HG02759 (cell line): ENCODE measurements at regions not wholly inside any gene's neighbourhood (a gene's known extent, or its start where the extent isn't known, plus 50 kb on each side); places are given as distances from the start of the nearest gene placed in this dataset.

Experiments
- ATAC-seq: cut with Tn5 transposase; IDR thresholded peaks from one replicate; pipeline ENCODE4 v1.9.1; 2021; ENCODE audit warnings: mild to moderate bottlenecking, moderate library complexity; ENCODE audit not compliant: unreplicated experiment

- ATAC-seq = no peak
These were observed 483.0 kb upstream of the ID2 start for GRCh38 chr2:8198766-8199382.

- ATAC-seq = peak; percentile 77
These were observed 479.7 kb upstream of the ID2 start for GRCh38 chr2:8202132-8202531.

- ATAC-seq = no peak
These were observed 478.5 kb upstream of the ID2 start for GRCh38 chr2:8203364-8203763.

- no peak for ATAC-seq
These were observed 477.1 kb upstream of the ID2 start for GRCh38 chr2:8204711-8205110.

- no peak for ATAC-seq
These were observed 472.4 kb upstream of the ID2 start for GRCh38 chr2:8209494-8209893.

- ATAC-seq = no peak
These were observed 470.5 kb upstream of the ID2 start for GRCh38 chr2:8211384-8211783.

GRCh38 chr2:8212239-8212638, 469.6 kb upstream of the ID2 start:
- ATAC-seq = no peak

GRCh38 chr2:8214036-8214615, 467.7 kb upstream of the ID2 start:
- no peak for ATAC-seq

GRCh38 chr2:8215159-8215863, 466.5 kb upstream of the ID2 start:
- peak; percentile 80 for ATAC-seq

- ATAC-seq = no peak
These were observed 465.9 kb upstream of the ID2 start for GRCh38 chr2:8215982-8216381.

- no peak for ATAC-seq
These were observed 465.5 kb upstream of the ID2 start for GRCh38 chr2:8216397-8216796.

- ATAC-seq = no peak
These were observed 464.3 kb upstream of the ID2 start for GRCh38 chr2:8217468-8218030.

- no peak for ATAC-seq
These were observed 462.8 kb upstream of the ID2 start for GRCh38 chr2:8219096-8219495.

GRCh38 chr2:8219631-8220355, 462.1 kb upstream of the ID2 start:
- ATAC-seq = no peak

GRCh38 chr2:8222979-8223694, 458.7 kb upstream of the ID2 start:
- no peak for ATAC-seq

GRCh38 chr2:8223695-8224346, 458.0 kb upstream of the ID2 start:
- no peak for ATAC-seq

GRCh38 chr2:8224347-8225190, 457.3 kb upstream of the ID2 start:
- no peak for ATAC-seq

GRCh38 chr2:8225266-8225665, 456.6 kb upstream of the ID2 start:
- no peak for ATAC-seq

GRCh38 chr2:8225798-8226197, 456.1 kb upstream of the ID2 start:
- no peak for ATAC-seq
